GM18870 (cell line): ENCODE measurements at regions not wholly inside any gene's neighbourhood (a gene's known extent, or its start where the extent isn't known, plus 50 kb on each side); places are given as distances from the start of the nearest gene placed in this dataset.
"Not testable (repeated sequence)": the region's sequence is repeated elsewhere in the genome, so short reads cannot be mapped to it uniquely, and the experiment has no call there.

ENCODE experiments used
- ATAC-seq: cut with Tn5 transposase; IDR thresholded peaks from one replicate; pipeline ENCODE4 v1.9.1; 2021; ENCODE audit warnings: moderate library complexity; ENCODE audit not compliant: unreplicated experiment

DNA sequence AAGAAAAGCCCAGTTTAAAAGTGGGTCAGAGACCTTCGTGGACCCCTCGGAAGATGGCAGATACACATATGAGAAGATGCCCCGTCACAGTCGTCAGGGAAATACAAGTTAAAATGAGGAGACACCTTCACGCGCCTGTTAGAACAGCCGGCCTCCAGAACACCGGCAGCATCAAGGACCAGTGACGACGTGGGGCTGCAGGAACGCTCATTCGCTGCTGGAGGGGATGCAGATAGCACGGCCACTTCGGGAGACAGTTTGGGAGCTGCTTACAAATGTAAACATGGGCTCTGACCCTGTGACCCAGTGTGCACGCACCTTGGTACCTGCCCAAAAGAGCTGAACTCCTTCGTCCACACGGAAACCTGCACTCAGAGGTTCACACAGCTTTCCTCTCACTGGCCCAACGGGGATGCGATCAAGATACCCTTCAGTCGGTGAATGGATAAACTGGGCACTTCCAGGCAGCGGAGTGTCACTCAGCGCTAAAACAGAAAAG lies 83.7 kb upstream of the CTDP1 start:
- ATAC-seq, result no peak

DNA sequence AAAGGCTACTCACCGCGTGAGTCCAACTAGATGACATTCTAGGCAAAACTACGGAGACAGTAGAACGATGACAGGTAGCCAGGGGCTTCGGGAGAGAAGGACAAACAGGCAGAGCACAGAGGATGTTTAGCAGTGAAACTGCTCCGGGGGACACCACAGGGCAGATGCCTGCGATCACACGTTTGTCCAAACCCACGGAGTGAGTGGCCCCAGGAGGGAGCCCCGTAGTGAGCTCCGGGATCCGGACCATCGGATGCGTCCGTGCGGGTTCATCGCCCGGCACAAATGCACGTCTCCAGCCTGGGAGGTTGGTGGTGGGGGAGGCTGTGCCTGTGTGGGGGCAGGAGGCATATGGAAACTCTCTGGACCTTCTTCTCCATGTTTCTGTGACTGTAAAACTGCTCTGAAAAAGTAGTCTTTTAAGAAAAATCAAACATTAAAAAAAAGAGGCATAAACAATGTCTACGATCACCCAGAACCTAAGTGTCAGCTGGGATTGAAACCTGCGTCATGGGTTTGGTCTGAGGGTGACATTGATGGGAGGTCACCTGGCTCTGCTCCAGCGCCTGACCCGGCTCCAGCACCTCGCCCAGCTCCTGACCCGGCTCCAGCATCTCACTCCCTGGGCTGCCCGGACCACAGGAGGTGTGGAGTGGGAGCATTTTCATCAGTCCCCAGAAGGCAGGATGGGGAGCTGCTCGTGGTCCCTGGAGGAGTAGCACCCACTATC lies 83.0 kb upstream of the CTDP1 start:
- no peak for ATAC-seq

GRCh38 chr18:79597176-79597830 lies 82.3 kb upstream of the CTDP1 start:
- no peak for ATAC-seq

DNA sequence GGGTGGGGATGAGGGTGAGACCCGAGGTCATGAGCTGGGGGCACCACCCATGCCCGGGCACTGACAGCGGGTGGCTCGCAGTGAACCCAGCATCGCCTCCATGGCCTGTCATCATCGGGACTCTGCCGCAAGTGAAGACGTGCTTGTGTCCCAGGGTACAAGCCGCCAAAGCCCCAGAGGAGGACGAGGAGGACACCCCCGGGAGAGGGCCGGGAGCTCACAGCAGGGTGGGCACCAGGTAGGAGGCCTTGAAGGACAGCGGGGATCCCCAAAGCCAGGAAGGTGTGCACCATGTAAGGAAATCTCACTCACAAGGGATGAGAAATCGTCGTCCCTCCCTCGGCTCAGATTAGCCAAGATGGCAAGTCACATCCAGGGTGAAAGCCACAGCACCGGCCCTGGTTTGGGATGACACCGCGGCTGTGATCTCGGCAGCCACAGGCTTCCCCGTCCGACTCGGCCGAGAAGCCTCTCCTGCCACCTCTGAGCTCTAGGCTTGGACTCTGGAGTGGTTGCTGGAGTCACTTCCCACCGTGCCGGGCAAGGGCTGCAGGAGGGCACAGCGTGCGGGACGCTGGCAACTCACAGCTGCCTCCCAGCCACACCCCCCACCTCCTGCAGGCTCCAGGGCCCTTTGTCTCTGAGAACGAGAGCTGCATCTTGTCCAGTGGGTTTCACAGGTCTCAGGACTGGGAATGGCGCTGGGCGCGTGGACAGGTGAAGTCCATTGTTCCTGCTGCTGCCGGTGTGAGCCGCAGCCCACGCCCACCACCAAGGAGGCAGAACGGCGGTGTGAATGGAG lies 81.6 kb upstream of the CTDP1 start:
- ATAC-seq, result no peak

GRCh38 chr18:79598633-79599175 lies 80.9 kb upstream of the CTDP1 start:
- no peak for ATAC-seq

DNA sequence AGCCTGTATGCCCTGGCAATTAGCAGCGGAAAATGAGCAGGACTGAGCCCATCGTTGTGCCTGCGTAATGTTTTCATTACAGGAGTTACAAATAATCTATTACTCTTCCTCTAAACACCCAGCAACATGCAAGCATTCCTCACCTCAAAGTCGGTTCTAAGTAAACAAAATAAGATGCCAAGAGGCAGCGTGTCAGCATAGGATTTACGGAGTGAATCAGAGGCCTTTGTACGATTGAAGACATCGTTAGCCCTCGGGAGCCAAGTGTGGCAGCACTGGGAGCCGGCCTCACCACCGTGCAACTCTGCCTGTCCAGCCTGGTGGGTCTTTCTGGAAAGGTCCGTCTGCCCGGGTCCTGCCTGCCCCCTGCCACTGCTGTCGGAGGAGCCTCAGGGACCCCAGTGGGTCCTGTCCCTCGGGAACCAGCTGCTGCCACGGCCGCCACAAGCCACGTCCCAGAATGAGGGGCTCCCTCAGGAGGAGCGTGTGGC lies 80.1 kb upstream of the CTDP1 start:
- ATAC-seq, result no peak

DNA sequence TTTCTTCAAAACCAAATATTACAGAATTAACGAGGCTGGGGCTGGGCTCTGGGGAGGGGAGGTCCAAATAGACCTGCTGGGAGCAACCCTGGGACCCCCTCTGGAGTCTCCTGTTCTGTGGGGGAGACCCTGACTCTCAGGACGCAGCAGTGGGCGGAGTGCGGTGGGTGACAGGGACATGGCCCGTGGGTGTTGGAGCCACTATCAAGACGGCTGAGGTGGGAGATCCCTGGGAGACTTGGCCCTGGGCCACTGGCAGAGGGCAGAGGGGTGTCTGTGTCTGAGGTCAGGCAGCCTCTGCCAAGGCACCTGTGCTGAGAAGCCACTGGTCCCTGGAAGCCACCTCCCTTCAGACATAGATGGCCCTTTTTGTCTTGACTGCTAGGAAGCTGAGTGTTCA lies 79.5 kb upstream of the CTDP1 start:
- no peak for ATAC-seq

GRCh38 chr18:79600596-79600995 lies 79.0 kb upstream of the CTDP1 start:
- ATAC-seq, result no peak

DNA sequence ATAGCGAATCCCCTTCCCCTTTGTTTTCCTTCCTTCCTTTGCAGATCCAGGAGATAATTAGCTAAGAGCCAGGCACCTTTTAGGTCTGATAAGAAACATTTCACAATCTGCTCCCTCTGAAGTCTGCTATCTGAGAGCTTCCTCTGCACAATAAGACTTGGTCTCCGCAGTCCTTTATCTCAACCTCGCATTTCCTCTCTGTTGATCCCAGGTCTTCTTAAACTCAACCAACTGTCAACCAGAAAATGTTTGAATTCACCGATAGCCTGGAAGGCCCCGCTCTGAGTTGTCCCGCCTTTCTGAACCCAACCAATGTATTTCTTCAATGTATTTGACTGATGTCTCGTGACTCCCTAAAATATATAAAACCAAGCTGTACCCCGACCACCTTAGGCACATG lies 78.4 kb upstream of the CTDP1 start:
- no peak for ATAC-seq

GRCh38 chr18:79603321-79604204 lies 76.0 kb upstream of the CTDP1 start:
- no peak for ATAC-seq

GRCh38 chr18:79604205-79604912 lies 75.2 kb upstream of the CTDP1 start:
- ATAC-seq, result no peak

- no peak for ATAC-seq
These were observed 74.4 kb upstream of the CTDP1 start for GRCh38 chr18:79604913-79605880.

- not testable (repeated sequence) for ATAC-seq
These were observed 73.5 kb upstream of the CTDP1 start for GRCh38 chr18:79606071-79606470.

- no peak for ATAC-seq
These were observed 72.8 kb upstream of the CTDP1 start for GRCh38 chr18:79606621-79607331.

GRCh38 chr18:79607361-79607952 lies 72.1 kb upstream of the CTDP1 start:
- ATAC-seq, result no peak

DNA sequence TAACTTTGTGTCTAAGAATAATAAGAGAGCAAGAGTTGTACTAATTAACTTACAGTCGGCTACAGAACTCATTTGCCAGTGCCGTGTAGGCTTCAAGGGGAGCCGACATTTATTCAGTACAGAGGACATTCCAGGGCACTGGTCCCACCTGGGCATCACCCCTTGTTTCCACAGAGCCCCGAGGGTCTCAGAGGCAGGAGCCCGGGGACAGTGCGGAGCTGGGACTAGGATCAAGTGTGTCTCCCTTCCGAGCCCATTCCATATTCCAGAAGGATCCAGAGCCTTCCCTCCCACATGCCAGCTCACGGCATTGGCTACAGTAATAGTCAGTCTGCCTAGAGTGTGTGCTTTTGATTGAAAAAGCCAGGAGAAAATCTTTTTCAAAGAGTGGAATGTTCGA lies 71.5 kb upstream of the CTDP1 start:
- ATAC-seq, result no peak

- ATAC-seq, result no peak
These were observed 71.1 kb upstream of the CTDP1 start for GRCh38 chr18:79608535-79608934.
